CD4-positive, alpha-beta memory T cell (primary cell): ENCODE measurements at regions not wholly inside any gene's neighbourhood (a gene's known extent, or its start where the extent isn't known, plus 50 kb on each side); places are given as distances from the start of the nearest gene placed in this dataset.

Experiments
- CTCF ChIA-PET: fragments of 350-600 bp; sonication (Branson Sonifier 250); formaldehyde crosslinking; loops from one replicate; lab custom pipeline; 2021; ENCODE audit warnings: inconsistent platforms; ENCODE audit not compliant: partially characterized antibody; lab: Charles Lee
- POLR2A ChIA-PET: fragments of 350-600 bp; sonication (Branson Sonifier 250); formaldehyde crosslinking; loops from one replicate; lab custom pipeline; 2021; ENCODE audit not compliant: partially characterized antibody; lab: Charles Lee
- DNase-seq, 5 donors: peaks; one replicate each; pipeline versions ENCODE4 v3.0.0 to v3.0.0-alpha.2; 2020 to 2022; ENCODE audit warnings: mixed read lengths in 1 of 5
- H3K27ac ChIP-seq: one replicate; pipeline ENCODE4 v1.7.0; 2013; ENCODE audit warnings: low read depth, low read length
- H3K27me3 ChIP-seq: 2 replicates; pipeline ENCODE4 v1.7.0; 2013; ENCODE audit warnings: mild to moderate bottlenecking, low read length, moderate library complexity; ENCODE audit not compliant: insufficient read depth
- H3K36me3 ChIP-seq: 2 replicates; pipeline ENCODE4 v1.7.0; 2013; ENCODE audit warnings: mild to moderate bottlenecking, low read length, moderate library complexity; ENCODE audit not compliant: insufficient read depth
- H3K4me1 ChIP-seq: 2 replicates; pipeline ENCODE4 v1.7.0; 2013; ENCODE audit warnings: mild to moderate bottlenecking, low read length, moderate library complexity; ENCODE audit not compliant: insufficient read depth
- H3K4me3 ChIP-seq, 2 donors: one replicate each; pipeline ENCODE4 v1.7.0; 2013; ENCODE audit warnings: low read length in 2 of 2, mild to moderate bottlenecking in 1 of 2
- H3K9me3 ChIP-seq, 2 donors: one replicate each; pipeline ENCODE4 v1.7.0; 2013; ENCODE audit warnings: low read length in 2 of 2, control low read depth in 1 of 2; ENCODE audit not compliant: control insufficient read depth in 1 of 2
- H3K27ac Mint-ChIP-seq, 7 donors: one replicate each; pipeline ENCODE4 v1.8.0; 2020 to 2021; ENCODE audit warnings: mixed read lengths in 7 of 7, mild to moderate bottlenecking in 6 of 7, inconsistent platforms in 3 of 7, moderate library complexity in 3 of 7
- H3K27me3 Mint-ChIP-seq, 2 donors: one replicate each; pipeline ENCODE4 v1.8.0; 2020 to 2021; ENCODE audit warnings: mixed read lengths in 2 of 2
- H3K36me3 Mint-ChIP-seq, 2 donors: one replicate each; pipeline ENCODE4 v1.8.0; 2020 to 2021; ENCODE audit warnings: mixed read lengths in 2 of 2, inconsistent platforms in 1 of 2, mild to moderate bottlenecking in 1 of 2
- H3K4me1 Mint-ChIP-seq, 4 donors: one replicate each; pipeline ENCODE4 v1.8.0; 2020 to 2021; ENCODE audit warnings: mixed read lengths in 4 of 4, mild to moderate bottlenecking in 1 of 4
- H3K4me3 Mint-ChIP-seq, 8 donors: one replicate each; pipeline ENCODE4 v1.8.0; 2020 to 2021; ENCODE audit warnings: mixed read lengths in 8 of 8, mild to moderate bottlenecking in 7 of 8, moderate library complexity in 6 of 8, inconsistent platforms in 3 of 8
- H3K9me3 Mint-ChIP-seq, 8 donors: one replicate each; pipeline ENCODE4 v1.8.0; 2020 to 2021; ENCODE audit warnings: mixed read lengths in 8 of 8, mild to moderate bottlenecking in 5 of 8, inconsistent platforms in 3 of 8, moderate library complexity in 1 of 8
- intact Hi-C: fragments of 100-400 bp; cut with micrococcal nuclease; formaldehyde crosslinking; loops from one replicate; pipeline ENCODE4 v1.15.1; 2023

DNA sequence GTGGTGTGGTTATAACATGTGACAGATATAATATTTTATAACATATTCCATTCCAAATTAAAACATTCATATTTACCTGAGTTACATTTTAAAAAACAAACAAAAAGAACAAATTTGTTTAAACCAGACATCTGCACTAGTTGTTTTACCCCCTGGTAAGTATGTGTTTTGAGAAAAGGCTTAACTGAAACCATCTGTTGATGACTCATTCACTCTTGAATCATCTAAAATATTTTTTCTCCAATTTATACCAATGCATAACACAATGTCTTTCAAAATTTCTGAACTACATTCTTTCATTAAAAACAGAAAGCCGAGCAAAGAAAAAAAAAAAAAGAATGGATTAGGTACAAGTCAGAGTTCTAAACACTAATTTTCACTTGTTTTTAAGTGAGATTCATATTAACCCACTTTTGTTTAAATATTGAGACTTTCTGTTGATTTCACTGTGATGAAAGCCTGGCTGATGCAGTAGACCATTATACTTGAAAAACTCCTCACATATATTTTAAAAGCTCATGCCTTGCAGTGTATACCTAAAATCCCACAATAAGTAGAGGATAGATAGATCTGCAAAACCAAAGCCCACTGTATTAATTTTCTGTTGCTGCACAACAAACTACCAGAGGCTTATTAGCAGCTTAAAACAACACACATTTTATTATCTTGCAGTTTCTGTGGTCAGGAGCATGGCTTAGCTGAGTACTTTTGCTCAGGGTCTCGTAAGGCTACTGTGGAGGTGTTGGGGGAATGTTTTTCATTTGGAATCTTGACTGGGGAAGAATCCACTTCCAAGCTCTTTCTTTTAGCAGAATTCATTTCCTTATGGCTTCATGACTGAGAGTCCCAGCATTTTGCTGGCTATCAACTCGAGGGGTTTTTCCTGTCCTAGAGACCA, 221.5 kb downstream of the PCDH18 start:
- H3K36me3 Mint-ChIP-seq = no peaks in the 10 kb centered on the region
- Histone ChIP-seq H3K27ac (no peak overlapping the region), H3K27me3 (no peaks in the 10 kb centered on the region), H3K9me3 (no peaks in the 10 kb centered on the region), H3K4me3 (no peak overlapping the region), H3K36me3 (no peaks in the 10 kb centered on the region), H3K4me1 (no peaks in the 10 kb centered on the region)
- no peaks in the 10 kb centered on the region for H3K4me1 Mint-ChIP-seq
- no peak overlapping the region for H3K27ac Mint-ChIP-seq
- ChIA-PET POLR2A (no interaction called here), CTCF (no interaction called here)
- H3K4me3 Mint-ChIP-seq = no peak overlapping the region
- intact Hi-C loops = no loop called here
- H3K27me3 Mint-ChIP-seq = no peaks in the 10 kb centered on the region
- no peak for DNase-seq
- peaks cover 0 to 5% (median under 1%) of the 10 kb centered on the region in 8 donors for H3K9me3 Mint-ChIP-seq

DNA sequence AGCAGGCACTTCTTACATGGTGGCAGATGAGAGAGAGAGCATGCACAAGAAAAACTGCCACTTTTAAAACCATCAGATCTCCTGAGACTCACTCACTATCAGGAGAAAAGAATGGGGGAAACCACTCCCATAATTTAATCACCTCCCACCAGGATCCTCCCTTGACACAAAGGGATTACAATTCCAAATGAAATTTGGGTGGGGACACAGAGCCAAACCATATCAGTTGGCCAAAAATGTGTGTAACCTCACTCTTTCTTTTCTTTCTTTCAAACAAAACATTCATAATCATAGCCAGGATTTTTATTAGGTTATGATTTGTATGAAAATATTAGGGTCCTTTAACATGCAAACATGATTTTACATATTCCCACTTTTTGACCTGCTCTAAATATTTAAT, 222.1 kb downstream of the PCDH18 start:
- no peaks in the 10 kb centered on the region for H3K9me3 ChIP-seq
- ChIA-PET CTCF (no interaction called here), POLR2A (no interaction called here)
- no peaks in the 10 kb centered on the region for H3K4me1 ChIP-seq
- H3K36me3 ChIP-seq = no peaks in the 10 kb centered on the region
- no peak overlapping the region for H3K4me3 ChIP-seq
- no peak overlapping the region for H3K27ac ChIP-seq
- peaks cover 0 to 5% (median under 1%) of the 10 kb centered on the region in 8 donors for H3K9me3 Mint-ChIP-seq
- no peak overlapping the region for H3K27ac Mint-ChIP-seq
- H3K27me3 Mint-ChIP-seq = no peaks in the 10 kb centered on the region
- intact Hi-C loops = no loop called here
- no peaks in the 10 kb centered on the region for H3K4me1 Mint-ChIP-seq
- no peak for DNase-seq
- H3K36me3 Mint-ChIP-seq = no peaks in the 10 kb centered on the region
- H3K27me3 ChIP-seq = no peaks in the 10 kb centered on the region
- no peak overlapping the region for H3K4me3 Mint-ChIP-seq

DNA sequence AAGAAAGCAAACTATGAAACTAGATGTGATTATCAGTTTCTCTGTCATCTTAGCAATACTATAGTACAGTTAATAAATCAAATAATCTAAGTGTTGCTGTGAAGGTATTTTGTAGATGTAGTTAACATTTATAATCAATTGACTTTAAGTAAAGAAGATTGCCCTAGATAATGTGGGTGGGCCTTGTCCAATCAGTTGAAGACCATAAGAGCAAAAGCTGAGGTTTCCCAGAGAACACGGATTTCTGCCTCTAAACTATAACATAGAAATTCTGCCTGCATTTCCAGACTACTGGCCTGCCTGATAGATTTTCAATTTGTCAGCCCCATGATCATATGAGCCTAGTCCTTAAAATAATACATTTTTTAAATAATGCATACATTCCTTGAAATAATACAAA, 222.9 kb downstream of the PCDH18 start:
- Mint-ChIP-seq H3K36me3 (no peaks in the 10 kb centered on the region), H3K4me3 (no peak overlapping the region), H3K27ac (no peak overlapping the region), H3K9me3 (peaks cover 0 to 5% (median under 1%) of the 10 kb centered on the region in 8 donors), H3K27me3 (no peaks in the 10 kb centered on the region), H3K4me1 (no peaks in the 10 kb centered on the region)
- intact Hi-C loops = no loop called here
- ChIA-PET POLR2A (no interaction called here), CTCF (no interaction called here)
- Histone ChIP-seq H3K4me3 (no peak overlapping the region), H3K4me1 (no peaks in the 10 kb centered on the region), H3K27me3 (no peaks in the 10 kb centered on the region), H3K9me3 (no peaks in the 10 kb centered on the region), H3K27ac (no peak overlapping the region), H3K36me3 (no peaks in the 10 kb centered on the region)
- DNase-seq = no peak

- H3K4me1 Mint-ChIP-seq = no peaks in the 10 kb centered on the region
- Histone ChIP-seq H3K4me3 (no peak overlapping the region), H3K36me3 (no peaks in the 10 kb centered on the region), H3K27ac (no peak overlapping the region), H3K9me3 (no peaks in the 10 kb centered on the region), H3K27me3 (no peaks in the 10 kb centered on the region), H3K4me1 (no peaks in the 10 kb centered on the region)
- peaks cover 0 to 8% (median under 1%) of the 10 kb centered on the region in 8 donors for H3K9me3 Mint-ChIP-seq
- POLR2A ChIA-PET = no interaction called here
- no peak overlapping the region for H3K4me3 Mint-ChIP-seq
- intact Hi-C loops = no loop called here
- no peaks in the 10 kb centered on the region for H3K27me3 Mint-ChIP-seq
- CTCF ChIA-PET = no interaction called here
- DNase-seq = no peak
- H3K27ac Mint-ChIP-seq = no peak overlapping the region
- no peaks in the 10 kb centered on the region for H3K36me3 Mint-ChIP-seq
These were observed 224.5 kb downstream of the PCDH18 start for GRCh38 chr4:137307806-137308205.

- H3K27ac Mint-ChIP-seq = no peak overlapping the region
- intact Hi-C loops = no loop called here
- no peak for DNase-seq
- no peak overlapping the region for H3K4me3 Mint-ChIP-seq
- H3K9me3 ChIP-seq = no peaks in the 10 kb centered on the region
- ChIA-PET POLR2A (no interaction called here), CTCF (no interaction called here)
- no peaks in the 10 kb centered on the region for H3K36me3 Mint-ChIP-seq
- H3K4me3 ChIP-seq = no peak overlapping the region
- no peaks in the 10 kb centered on the region for H3K4me1 ChIP-seq
- peaks cover 0 to 9% (median 7%) of the 10 kb centered on the region in 8 donors for H3K9me3 Mint-ChIP-seq
- H3K27ac ChIP-seq = no peak overlapping the region
- H3K27me3 Mint-ChIP-seq = no peaks in the 10 kb centered on the region
- no peaks in the 10 kb centered on the region for H3K4me1 Mint-ChIP-seq
- H3K36me3 ChIP-seq = no peaks in the 10 kb centered on the region
- no peaks in the 10 kb centered on the region for H3K27me3 ChIP-seq
These were observed 231.5 kb downstream of the PCDH18 start for GRCh38 chr4:137300776-137301175.

- Histone ChIP-seq H3K4me3 (no peak overlapping the region), H3K27me3 (no peaks in the 10 kb centered on the region), H3K27ac (no peak overlapping the region), H3K4me1 (no peaks in the 10 kb centered on the region), H3K9me3 (no peaks in the 10 kb centered on the region), H3K36me3 (no peaks in the 10 kb centered on the region)
- H3K9me3 Mint-ChIP-seq = peaks cover 0 to 11% (median 7%) of the 10 kb centered on the region in 8 donors
- no peak for DNase-seq
- H3K27ac Mint-ChIP-seq = no peak overlapping the region
- H3K4me3 Mint-ChIP-seq = no peak overlapping the region
- ChIA-PET POLR2A (no interaction called here), CTCF (no interaction called here)
- no peaks in the 10 kb centered on the region for H3K27me3 Mint-ChIP-seq
- intact Hi-C loops = no loop called here
- H3K36me3 Mint-ChIP-seq = no peaks in the 10 kb centered on the region
- H3K4me1 Mint-ChIP-seq = no peaks in the 10 kb centered on the region
These were observed 233.0 kb downstream of the PCDH18 start for GRCh38 chr4:137299281-137299680.

GRCh38 chr4:137293281-137293680, 239.0 kb downstream of the PCDH18 start:
- no peaks in the 10 kb centered on the region for H3K27me3 Mint-ChIP-seq
- ChIA-PET POLR2A (no interaction called here), CTCF (no interaction called here)
- no peak for DNase-seq
- H3K4me1 Mint-ChIP-seq = no peaks in the 10 kb centered on the region
- no peaks in the 10 kb centered on the region for H3K36me3 Mint-ChIP-seq
- H3K36me3 ChIP-seq = no peaks in the 10 kb centered on the region
- peaks cover 1 to 15% (median 5%) of the 10 kb centered on the region in 8 donors for H3K9me3 Mint-ChIP-seq
- H3K27ac ChIP-seq = no peak overlapping the region
- no peaks in the 10 kb centered on the region for H3K27me3 ChIP-seq
- H3K4me1 ChIP-seq = no peaks in the 10 kb centered on the region
- H3K9me3 ChIP-seq = no peaks in the 10 kb centered on the region
- intact Hi-C loops = no loop called here
- no peak overlapping the region for H3K4me3 Mint-ChIP-seq
- no peak overlapping the region for H3K27ac Mint-ChIP-seq
- no peak overlapping the region for H3K4me3 ChIP-seq
